ENCODE measurements at regions not wholly inside any gene's neighbourhood (a gene's known extent, or its start where the extent isn't known, plus 50 kb on each side); places are given as distances from the start of the nearest gene placed in this dataset.

DNA sequence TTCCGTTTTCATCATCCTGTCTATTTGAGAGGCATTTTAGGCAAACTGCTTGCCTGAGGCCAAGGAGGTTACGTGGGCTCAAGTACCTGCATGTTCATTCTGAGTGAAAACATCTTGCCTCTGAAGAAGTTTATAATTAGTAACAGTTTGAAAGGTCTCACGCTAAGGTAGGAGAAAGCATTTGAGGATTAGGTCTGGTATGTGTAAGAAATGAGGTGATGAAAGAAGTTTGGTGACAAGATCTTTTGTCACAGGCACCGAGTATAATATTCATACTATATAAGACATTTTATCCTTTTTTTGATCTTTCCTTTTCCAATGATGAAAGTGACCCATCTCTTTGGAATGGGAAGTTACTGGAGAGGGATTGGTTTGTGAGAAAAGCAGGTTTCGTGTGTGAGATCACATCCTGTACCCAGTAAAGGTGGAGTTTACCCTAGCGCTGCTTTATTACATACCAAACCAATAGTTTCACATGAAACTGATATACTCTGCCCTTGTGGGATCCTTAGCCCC is 98.7 kb upstream of the PDC start:
- 4 to 45% methylated on average over 4 to 6 of the region's 6 CpGs for WGBS, 2 donors (ENCODE audit: low coverage in 1 of 2)
- H3K27me3 ChIP-seq = no peaks in the 10 kb centered on the region
- ATAC-seq = no peak

GRCh38 chr1:186557147-186557777 is 96.3 kb upstream of the PDC start:
- Histone ChIP-seq H3K4me1 (no peaks in the 10 kb centered on the region), H3K4me3 (no peak overlapping the region), H3K36me3 (no peaks in the 10 kb centered on the region), H3K9me3 (peaks cover 0 to 4% (median 0%) of the 10 kb centered on the region in 3 donors), H3K27ac (no peak overlapping the region), H3K27me3 (no peaks in the 10 kb centered on the region)
- no peak for ATAC-seq
- WGBS, 2 donors (ENCODE audit: low coverage in 1 of 2) = 48 to 60% methylated on average over 2 of the region's 2 CpGs
- TF ChIP-seq CTCF (IDR thresholded peaks at IDR 0.05) = no peak
- TF ChIP-seq POLR2A (IDR thresholded peaks at IDR 0.05) = no peak
- no peak for TF ChIP-seq POLR2AphosphoS5 (IDR thresholded peaks at IDR 0.05)
- no peak for TF ChIP-seq EP300 (IDR thresholded peaks at IDR 0.05)

More for the DNA sequence above, 98.7 kb upstream of the PDC start:
- Histone ChIP-seq H3K36me3 (no peaks in the 10 kb centered on the region), H3K9me3 (no peaks in the 10 kb centered on the region), H3K4me3 (no peak overlapping the region), H3K4me1 (no peaks in the 10 kb centered on the region), H3K27ac (no peak overlapping the region)
- TF ChIP-seq EP300 (IDR thresholded peaks at IDR 0.05) (no peak), CTCF (IDR thresholded peaks at IDR 0.05) (no peak), POLR2AphosphoS5 (IDR thresholded peaks at IDR 0.05) (no peak), POLR2A (IDR thresholded peaks at IDR 0.05) (no peak)

GRCh38 chr1:186550832-186551231 is 89.9 kb upstream of the PDC start:
- 100% methylated on average over 1 of the region's 10 CpGs; no CpG with 5 or more reads in 1 of the 2 donors for WGBS, 2 donors (ENCODE audit: low coverage in 1 of 2)
- no peak for TF ChIP-seq CTCF (IDR thresholded peaks at IDR 0.05)
- TF ChIP-seq EP300 (IDR thresholded peaks at IDR 0.05) = no peak
- no peak for TF ChIP-seq POLR2AphosphoS5 (IDR thresholded peaks at IDR 0.05)
- no peak for TF ChIP-seq POLR2A (IDR thresholded peaks at IDR 0.05)
- Histone ChIP-seq H3K9me3 (peaks cover 0 to 32% (median 0%) of the 10 kb centered on the region in 3 donors), H3K4me1 (no peaks in the 10 kb centered on the region), H3K36me3 (no peaks in the 10 kb centered on the region), H3K27ac (no peak overlapping the region), H3K27me3 (no peaks in the 10 kb centered on the region), H3K4me3 (no peak overlapping the region)
- ATAC-seq = no peak

DNA sequence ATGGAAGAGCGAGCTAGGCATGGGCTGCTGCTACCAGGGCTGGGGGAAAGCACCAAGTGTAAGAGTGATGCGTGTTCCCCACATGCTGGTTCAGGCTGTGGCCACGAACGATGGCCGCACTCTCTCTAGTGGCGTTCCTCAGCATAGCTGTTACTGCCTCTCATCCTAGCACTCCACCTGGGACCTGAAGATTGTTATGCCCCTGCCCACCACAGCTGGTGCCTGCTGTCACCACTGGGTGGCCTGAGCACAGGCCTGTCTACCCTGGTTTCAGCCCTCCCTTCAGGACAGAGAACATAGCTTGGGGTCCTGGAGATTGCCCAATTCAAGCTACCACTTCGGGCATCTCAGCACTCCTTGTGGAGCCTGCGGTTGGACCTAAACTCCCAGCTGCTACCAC is 80.1 kb upstream of the PDC start:
- 83 to 100% methylated on average over 1 to 3 of the region's 8 CpGs for WGBS, 2 donors (ENCODE audit: low coverage in 1 of 2)
- Histone ChIP-seq H3K4me3 (no peak overlapping the region), H3K36me3 (no peaks in the 10 kb centered on the region), H3K4me1 (no peaks in the 10 kb centered on the region), H3K9me3 (peaks cover 0 to 24% (median 0%) of the 10 kb centered on the region in 3 donors), H3K27me3 (no peaks in the 10 kb centered on the region), H3K27ac (no peak overlapping the region)
- no peak for ATAC-seq
- no peak for TF ChIP-seq CTCF (IDR thresholded peaks at IDR 0.05)
- no peak for TF ChIP-seq POLR2A (IDR thresholded peaks at IDR 0.05)
- no peak for TF ChIP-seq POLR2AphosphoS5 (IDR thresholded peaks at IDR 0.05)
- TF ChIP-seq EP300 (IDR thresholded peaks at IDR 0.05) = no peak

- ATAC-seq = no peak
- no peak overlapping the region for H3K27ac ChIP-seq
- no peak overlapping the region for H3K4me3 ChIP-seq
- TF ChIP-seq POLR2AphosphoS5 (IDR thresholded peaks at IDR 0.05) = no peak
- TF ChIP-seq EP300 (IDR thresholded peaks at IDR 0.05) = no peak
- TF ChIP-seq POLR2A (IDR thresholded peaks at IDR 0.05) = no peak
- TF ChIP-seq CTCF (IDR thresholded peaks at IDR 0.05) = no peak
- WGBS, 2 donors (ENCODE audit: low coverage in 1 of 2) = 43 to 100% methylated on average over 1 of the region's 3 CpGs
- H3K36me3 ChIP-seq = no peaks in the 10 kb centered on the region
- peaks cover 0 to 24% (median 0%) of the 10 kb centered on the region in 3 donors for H3K9me3 ChIP-seq
- peaks cover 2 to 4% (median 2%) of the 10 kb centered on the region in 3 donors for H3K4me1 ChIP-seq
- no peaks in the 10 kb centered on the region for H3K27me3 ChIP-seq
Measured at GRCh38 chr1:186540521-186540920, 79.6 kb upstream of the PDC start.
